OCI-LY1 (cell line): ENCODE measurements at regions not wholly inside any gene's neighbourhood (a gene's known extent, or its start where the extent isn't known, plus 50 kb on each side); places are given as distances from the start of the nearest gene placed in this dataset.

Source experiments
- EZH2 ChIP-seq: fragments of 200-600 bp; sonication (generic), shearing (Covaris generic); IDR thresholded peaks from 2 replicates; pipeline ENCODE4 v1.8.0; 2017; ENCODE audit warnings: borderline replicate concordance, mixed run types, mild to moderate bottlenecking, antibody characterized with exemption, low read length, moderate library complexity, mixed read lengths
- TF ChIP-seq, protein P1 (sequence below): fragments of 200-600 bp; sonication (generic), shearing (Covaris generic); IDR thresholded peaks from 2 replicates; pipeline ENCODE4 v1.5.1; 2017; ENCODE audit warnings: mild to moderate bottlenecking, antibody characterized with exemption, low read length, moderate library complexity, mixed read lengths

DNA sequence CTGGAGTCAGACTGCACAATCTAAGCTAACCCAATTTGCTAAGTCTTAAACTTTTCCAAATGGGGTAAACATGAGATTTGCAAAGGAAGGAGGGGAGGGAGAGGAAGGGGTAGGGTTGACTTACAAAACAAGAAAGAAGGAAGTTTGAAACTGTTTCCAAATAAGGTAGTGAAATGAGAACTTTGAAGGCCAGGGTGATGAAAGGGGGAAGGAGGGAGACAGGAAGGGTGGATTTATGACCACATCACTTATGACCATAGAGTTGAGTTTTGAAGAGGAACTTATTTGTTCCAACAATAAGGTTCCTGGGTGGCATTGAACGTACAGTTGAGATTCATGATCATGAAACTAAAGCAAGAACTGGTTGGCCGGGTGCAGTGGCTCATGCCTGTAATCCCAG lies 72.5 kb upstream of the DAPK1 start:
- TF ChIP-seq, protein P1, sequence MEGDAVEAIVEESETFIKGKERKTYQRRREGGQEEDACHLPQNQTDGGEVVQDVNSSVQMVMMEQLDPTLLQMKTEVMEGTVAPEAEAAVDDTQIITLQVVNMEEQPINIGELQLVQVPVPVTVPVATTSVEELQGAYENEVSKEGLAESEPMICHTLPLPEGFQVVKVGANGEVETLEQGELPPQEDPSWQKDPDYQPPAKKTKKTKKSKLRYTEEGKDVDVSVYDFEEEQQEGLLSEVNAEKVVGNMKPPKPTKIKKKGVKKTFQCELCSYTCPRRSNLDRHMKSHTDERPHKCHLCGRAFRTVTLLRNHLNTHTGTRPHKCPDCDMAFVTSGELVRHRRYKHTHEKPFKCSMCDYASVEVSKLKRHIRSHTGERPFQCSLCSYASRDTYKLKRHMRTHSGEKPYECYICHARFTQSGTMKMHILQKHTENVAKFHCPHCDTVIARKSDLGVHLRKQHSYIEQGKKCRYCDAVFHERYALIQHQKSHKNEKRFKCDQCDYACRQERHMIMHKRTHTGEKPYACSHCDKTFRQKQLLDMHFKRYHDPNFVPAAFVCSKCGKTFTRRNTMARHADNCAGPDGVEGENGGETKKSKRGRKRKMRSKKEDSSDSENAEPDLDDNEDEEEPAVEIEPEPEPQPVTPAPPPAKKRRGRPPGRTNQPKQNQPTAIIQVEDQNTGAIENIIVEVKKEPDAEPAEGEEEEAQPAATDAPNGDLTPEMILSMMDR = no peak
- no peak for TF ChIP-seq EZH2
